Astrocyte (in vitro differentiated cells and primary cell): ENCODE measurements at regions not wholly inside any gene's neighbourhood (a gene's known extent, or its start where the extent isn't known, plus 50 kb on each side); places are given as distances from the start of the nearest gene placed in this dataset.

Experiments
- EZH2 ChIP-seq: IDR thresholded peaks from 2 replicates; pipeline ENCODE4 v1.6.1; 2012; ENCODE audit warnings: mild to moderate bottlenecking, low read length, inconsistent platforms; ENCODE audit not compliant: insufficient read depth
- TF ChIP-seq, protein P1 (sequence below): IDR thresholded peaks from 2 replicates; pipeline ENCODE4 v1.5.1; 2011; ENCODE audit warnings: low read depth, mild to moderate bottlenecking, inconsistent platforms, low read length, moderate library complexity; ENCODE audit not compliant: insufficient read depth

GRCh38 chr10:21421016-21421415 lies 104.5 kb downstream of the SKIDA1 start:
- no peak for TF ChIP-seq EZH2
- TF ChIP-seq, protein P1, sequence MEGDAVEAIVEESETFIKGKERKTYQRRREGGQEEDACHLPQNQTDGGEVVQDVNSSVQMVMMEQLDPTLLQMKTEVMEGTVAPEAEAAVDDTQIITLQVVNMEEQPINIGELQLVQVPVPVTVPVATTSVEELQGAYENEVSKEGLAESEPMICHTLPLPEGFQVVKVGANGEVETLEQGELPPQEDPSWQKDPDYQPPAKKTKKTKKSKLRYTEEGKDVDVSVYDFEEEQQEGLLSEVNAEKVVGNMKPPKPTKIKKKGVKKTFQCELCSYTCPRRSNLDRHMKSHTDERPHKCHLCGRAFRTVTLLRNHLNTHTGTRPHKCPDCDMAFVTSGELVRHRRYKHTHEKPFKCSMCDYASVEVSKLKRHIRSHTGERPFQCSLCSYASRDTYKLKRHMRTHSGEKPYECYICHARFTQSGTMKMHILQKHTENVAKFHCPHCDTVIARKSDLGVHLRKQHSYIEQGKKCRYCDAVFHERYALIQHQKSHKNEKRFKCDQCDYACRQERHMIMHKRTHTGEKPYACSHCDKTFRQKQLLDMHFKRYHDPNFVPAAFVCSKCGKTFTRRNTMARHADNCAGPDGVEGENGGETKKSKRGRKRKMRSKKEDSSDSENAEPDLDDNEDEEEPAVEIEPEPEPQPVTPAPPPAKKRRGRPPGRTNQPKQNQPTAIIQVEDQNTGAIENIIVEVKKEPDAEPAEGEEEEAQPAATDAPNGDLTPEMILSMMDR = no peak
